CD4-positive, alpha-beta T cell treated with Interleukin-4 for 1 hour (primary cell): ENCODE measurements at regions not wholly inside any gene's neighbourhood (a gene's known extent, or its start where the extent isn't known, plus 50 kb on each side); places are given as distances from the start of the nearest gene placed in this dataset.

Experiments used
- DNase-seq, 2 donors: peaks; one replicate each; pipeline ENCODE4 v3.0.0-alpha.2; 2020 to 2022

- no peak for DNase-seq
Measured at GRCh38 chr19:27580906-27581305, 1632.0 kb downstream of the UQCRFS1 start.
